SK-N-SH treated with all-trans-retinoic acid at 6 μM for 48 hours (cell line): ENCODE measurements at regions not wholly inside any gene's neighbourhood (a gene's known extent, or its start where the extent isn't known, plus 50 kb on each side); places are given as distances from the start of the nearest gene placed in this dataset.

ENCODE experiments used
- ATAC-seq: fragments of 200-7000 bp; cut with Tn5 transposase; 3 replicates; pipeline ENCODE4 v1.9.1; 2020; ENCODE audit warnings: mild to moderate bottlenecking, moderate library complexity
- ARNTL ChIP-seq: fragments of 450-650 bp; formaldehyde crosslinking; IDR thresholded peaks from 2 replicates; pipeline ENCODE4 v1.5.0; 2020; ENCODE audit warnings: low read depth, mild to moderate bottlenecking, moderate library complexity, borderline replicate concordance
- BACH2 ChIP-seq: fragments of 250-450 bp; sonication (Bioruptor Pico); IDR thresholded peaks from 2 replicates; pipeline ENCODE4 v1.9.0; 2021; ENCODE audit warnings: mild to moderate bottlenecking, borderline replicate concordance
- CSDC2 ChIP-seq: fragments of 250-450 bp; sonication (Bioruptor Pico); IDR thresholded peaks from 2 replicates; pipeline ENCODE4 v1.5.0; 2020; ENCODE audit warnings: mild to moderate bottlenecking, moderate library complexity
- ESRRG ChIP-seq: fragments of 250-450 bp; sonication (Bioruptor Pico); IDR thresholded peaks from 2 replicates; pipeline ENCODE4 v1.6.1; 2021; ENCODE audit warnings: mild to moderate bottlenecking
- ISL1 ChIP-seq: fragments of 250-450 bp; sonication (Bioruptor Pico); IDR thresholded peaks from 2 replicates; pipeline ENCODE4 v2.1.2; 2022; ENCODE audit warnings: mild to moderate bottlenecking, moderate library complexity
- OSR1 ChIP-seq: fragments of 250-450 bp; sonication (Bioruptor Pico); IDR thresholded peaks from 2 replicates; pipeline ENCODE4 v1.8.0; 2022; ENCODE audit warnings: moderate library complexity, mild to moderate bottlenecking, inconsistent platforms
- PATZ1 ChIP-seq: fragments of 250-450 bp; sonication (Bioruptor Pico); IDR thresholded peaks from 2 replicates; pipeline ENCODE4 v1.8.0; 2020; ENCODE audit warnings: mild to moderate bottlenecking, moderate library complexity, borderline replicate concordance
- PPARA ChIP-seq: fragments of 250-450 bp; sonication (Bioruptor Pico); IDR thresholded peaks from 2 replicates; pipeline ENCODE4 v1.5.0; 2020; ENCODE audit warnings: mild to moderate bottlenecking, borderline replicate concordance
- RARB ChIP-seq: fragments of 250-450 bp; sonication (Bioruptor Pico); IDR thresholded peaks from 2 replicates; pipeline ENCODE4 v1.8.0; 2021; ENCODE audit warnings: mild to moderate bottlenecking, moderate library complexity
- TCF4 ChIP-seq: fragments of 250-450 bp; sonication (Bioruptor Pico); IDR thresholded peaks from 2 replicates; pipeline ENCODE4 v1.8.0; 2021; ENCODE audit warnings: mild to moderate bottlenecking, moderate library complexity, borderline replicate concordance
- TOX ChIP-seq: fragments of 250-450 bp; sonication (Bioruptor Pico); IDR thresholded peaks from 2 replicates; pipeline ENCODE4 v1.8.0; 2021; ENCODE audit warnings: mild to moderate bottlenecking, moderate library complexity, borderline replicate concordance
- ZC3H10 ChIP-seq: fragments of 250-450 bp; sonication (Bioruptor Pico); IDR thresholded peaks from 2 replicates; pipeline ENCODE4 v1.5.1; 2021; ENCODE audit warnings: mild to moderate bottlenecking, moderate library complexity
- ZFP3 ChIP-seq: fragments of 250-450 bp; sonication (Bioruptor Pico); IDR thresholded peaks from 2 replicates; pipeline ENCODE4 v1.5.0; 2020; ENCODE audit warnings: mild to moderate bottlenecking, moderate library complexity
- ZFP30 ChIP-seq: fragments of 450-650 bp; formaldehyde crosslinking; IDR thresholded peaks from 2 replicates; pipeline ENCODE4 v1.5.0; 2022; ENCODE audit warnings: mild to moderate bottlenecking, moderate library complexity
- ZNF565 ChIP-seq: fragments of 450-650 bp; formaldehyde crosslinking; conservative IDR thresholded peaks from 2 replicates; pipeline ENCODE4 v1.5.0; 2020; ENCODE audit warnings: low read depth, mild to moderate bottlenecking, moderate library complexity
- ZNF70 ChIP-seq: fragments of 450-650 bp; formaldehyde crosslinking; IDR thresholded peaks from 2 replicates; pipeline ENCODE4 v1.5.0; 2020; ENCODE audit warnings: mild to moderate bottlenecking, moderate library complexity
- ZNF8 ChIP-seq: fragments of 450-650 bp; formaldehyde crosslinking; IDR thresholded peaks from 2 replicates; pipeline ENCODE4 v1.5.0; 2020; ENCODE audit warnings: mild to moderate bottlenecking, moderate library complexity
- TF ChIP-seq, protein P1 (sequence below): fragments of 250-450 bp; sonication (Bioruptor Pico); IDR thresholded peaks from 2 replicates; pipeline ENCODE4 v1.8.0; 2021; ENCODE audit warnings: low read depth, mild to moderate bottlenecking, moderate library complexity, borderline replicate concordance
- TF ChIP-seq, protein P2 (sequence below): fragments of 250-450 bp; sonication (Bioruptor Pico); IDR thresholded peaks from 2 replicates; pipeline ENCODE4 v1.5.1; 2021; ENCODE audit warnings: mild to moderate bottlenecking, moderate library complexity
- TF ChIP-seq, protein P3 (sequence below): fragments of 250-450 bp; sonication (Bioruptor Pico); IDR thresholded peaks from 2 replicates; pipeline ENCODE4 v1.5.1; 2020; ENCODE audit warnings: low read depth, mild to moderate bottlenecking, moderate library complexity

DNA sequence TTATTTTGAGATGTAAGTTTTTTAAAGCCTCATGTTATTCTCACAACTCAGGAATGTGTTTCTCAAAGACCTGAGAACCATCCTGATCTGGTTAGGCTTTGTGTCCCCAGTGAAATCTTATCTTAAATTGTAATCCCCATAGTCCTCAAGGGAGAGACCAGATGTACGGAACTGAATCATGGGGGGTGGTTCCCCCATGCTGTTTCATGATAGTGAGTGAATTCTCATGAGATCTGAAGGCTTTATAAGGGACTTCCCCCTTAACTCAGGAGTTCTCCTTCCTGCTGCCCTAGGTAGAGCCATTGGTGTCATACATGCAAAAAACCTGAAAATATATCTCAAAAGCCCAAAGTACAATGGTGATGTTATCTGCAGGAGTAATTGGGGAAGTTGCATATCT, 836.7 kb downstream of the CBLN2 start:
- TF ChIP-seq ZC3H10 (CRISPR knock-in tag) (no peak), ZNF70 (CRISPR knock-in tag) (no peak), PATZ1 (CRISPR knock-in tag) (no peak), ZNF565 (CRISPR knock-in tag) (no peak), TCF4 (CRISPR knock-in tag) (no peak), ZNF8 (CRISPR knock-in tag) (no peak), CSDC2 (CRISPR knock-in tag) (no peak)
- no peak for ATAC-seq

DNA sequence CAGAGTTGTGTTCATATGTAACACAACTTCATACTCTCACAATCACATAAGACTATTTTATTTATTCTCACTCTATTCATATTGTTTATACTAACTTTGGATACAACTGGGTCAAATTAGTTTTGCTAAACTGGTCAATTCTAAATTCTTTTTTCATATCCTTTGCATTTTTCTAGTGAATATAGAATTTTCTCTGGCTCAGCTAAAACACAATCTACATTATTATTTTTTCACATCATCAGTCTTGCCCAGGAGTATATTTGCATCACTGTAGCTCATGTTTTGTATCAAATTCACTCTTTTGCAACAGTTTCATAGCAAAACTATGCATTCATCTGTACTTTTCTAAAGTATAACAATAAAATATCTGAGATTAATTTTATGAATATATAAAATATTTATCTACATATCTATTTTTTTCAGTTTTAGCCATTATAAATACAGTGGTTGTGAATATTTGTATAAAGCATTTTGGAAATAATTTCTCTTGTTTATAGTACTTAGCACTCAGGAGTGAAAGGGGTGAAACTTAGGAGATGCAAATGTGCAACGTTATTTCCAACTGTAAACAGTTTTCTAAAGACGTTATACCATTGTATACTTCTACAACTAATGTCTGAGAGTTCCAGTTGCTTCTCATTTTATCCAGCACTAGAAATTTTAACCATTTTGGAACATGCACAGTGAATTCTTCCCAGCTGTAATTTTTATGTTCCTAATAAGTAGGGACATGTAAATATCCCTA, 854.6 kb downstream of the CBLN2 start:
- ATAC-seq = no peak
- no peak for TF ChIP-seq RARB (CRISPR knock-in tag)
- TF ChIP-seq ISL1 (CRISPR knock-in tag) = no peak
- TF ChIP-seq, protein P1, sequence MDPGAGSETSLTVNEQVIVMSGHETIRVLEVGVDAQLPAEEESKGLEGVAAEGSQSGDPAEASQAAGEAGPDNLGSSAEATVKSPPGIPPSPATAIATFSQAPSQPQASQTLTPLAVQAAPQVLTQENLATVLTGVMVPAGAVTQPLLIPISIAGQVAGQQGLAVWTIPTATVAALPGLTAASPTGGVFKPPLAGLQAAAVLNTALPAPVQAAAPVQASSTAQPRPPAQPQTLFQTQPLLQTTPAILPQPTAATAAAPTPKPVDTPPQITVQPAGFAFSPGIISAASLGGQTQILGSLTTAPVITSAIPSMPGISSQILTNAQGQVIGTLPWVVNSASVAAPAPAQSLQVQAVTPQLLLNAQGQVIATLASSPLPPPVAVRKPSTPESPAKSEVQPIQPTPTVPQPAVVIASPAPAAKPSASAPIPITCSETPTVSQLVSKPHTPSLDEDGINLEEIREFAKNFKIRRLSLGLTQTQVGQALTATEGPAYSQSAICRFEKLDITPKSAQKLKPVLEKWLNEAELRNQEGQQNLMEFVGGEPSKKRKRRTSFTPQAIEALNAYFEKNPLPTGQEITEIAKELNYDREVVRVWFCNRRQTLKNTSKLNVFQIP (CRISPR knock-in tag) = no peak
- TF ChIP-seq, protein P2, sequence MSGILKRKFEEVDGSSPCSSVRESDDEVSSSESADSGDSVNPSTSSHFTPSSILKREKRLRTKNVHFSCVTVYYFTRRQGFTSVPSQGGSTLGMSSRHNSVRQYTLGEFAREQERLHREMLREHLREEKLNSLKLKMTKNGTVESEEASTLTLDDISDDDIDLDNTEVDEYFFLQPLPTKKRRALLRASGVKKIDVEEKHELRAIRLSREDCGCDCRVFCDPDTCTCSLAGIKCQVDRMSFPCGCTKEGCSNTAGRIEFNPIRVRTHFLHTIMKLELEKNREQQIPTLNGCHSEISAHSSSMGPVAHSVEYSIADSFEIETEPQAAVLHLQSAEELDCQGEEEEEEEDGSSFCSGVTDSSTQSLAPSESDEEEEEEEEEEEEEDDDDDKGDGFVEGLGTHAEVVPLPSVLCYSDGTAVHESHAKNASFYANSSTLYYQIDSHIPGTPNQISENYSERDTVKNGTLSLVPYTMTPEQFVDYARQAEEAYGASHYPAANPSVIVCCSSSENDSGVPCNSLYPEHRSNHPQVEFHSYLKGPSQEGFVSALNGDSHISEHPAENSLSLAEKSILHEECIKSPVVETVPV (CRISPR knock-in tag) = no peak
- TF ChIP-seq ESRRG (CRISPR knock-in tag) = no peak
- TF ChIP-seq TOX = no peak
- no peak for TF ChIP-seq ZNF70 (CRISPR knock-in tag)
- TF ChIP-seq BACH2 (CRISPR knock-in tag) = no peak
- TF ChIP-seq, protein P3, sequence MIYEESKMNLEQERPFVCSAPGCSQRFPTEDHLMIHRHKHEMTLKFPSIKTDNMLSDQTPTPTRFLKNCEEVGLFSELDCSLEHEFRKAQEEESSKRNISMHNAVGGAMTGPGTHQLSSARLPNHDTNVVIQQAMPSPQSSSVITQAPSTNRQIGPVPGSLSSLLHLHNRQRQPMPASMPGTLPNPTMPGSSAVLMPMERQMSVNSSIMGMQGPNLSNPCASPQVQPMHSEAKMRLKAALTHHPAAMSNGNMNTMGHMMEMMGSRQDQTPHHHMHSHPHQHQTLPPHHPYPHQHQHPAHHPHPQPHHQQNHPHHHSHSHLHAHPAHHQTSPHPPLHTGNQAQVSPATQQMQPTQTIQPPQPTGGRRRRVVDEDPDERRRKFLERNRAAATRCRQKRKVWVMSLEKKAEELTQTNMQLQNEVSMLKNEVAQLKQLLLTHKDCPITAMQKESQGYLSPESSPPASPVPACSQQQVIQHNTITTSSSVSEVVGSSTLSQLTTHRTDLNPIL (CRISPR knock-in tag) = no peak
- no peak for TF ChIP-seq ZFP3 (CRISPR knock-in tag)
- TF ChIP-seq CSDC2 (CRISPR knock-in tag) = no peak
- no peak for TF ChIP-seq PATZ1 (CRISPR knock-in tag)
- TF ChIP-seq PPARA = no peak
- no peak for TF ChIP-seq ARNTL (CRISPR knock-in tag)
- TF ChIP-seq OSR1 (CRISPR knock-in tag) = no peak

GRCh38 chr18:71682591-71682990, 861.6 kb downstream of the CBLN2 start:
- no peak for ATAC-seq
- TF ChIP-seq ESRRG (CRISPR knock-in tag) (no peak), RARB (CRISPR knock-in tag) (no peak), TOX (no peak), ZNF565 (CRISPR knock-in tag) (no peak), ZFP3 (CRISPR knock-in tag) (no peak), PATZ1 (CRISPR knock-in tag) (no peak), ISL1 (CRISPR knock-in tag) (no peak), ZC3H10 (CRISPR knock-in tag) (no peak), CSDC2 (CRISPR knock-in tag) (no peak), ZFP30 (no peak)
- TF ChIP-seq, protein P3 (CRISPR knock-in tag) = no peak
- TF ChIP-seq, protein P1 (CRISPR knock-in tag) = no peak
